HG02973 (cell line): ENCODE measurements at regions not wholly inside any gene's neighbourhood (a gene's known extent, or its start where the extent isn't known, plus 50 kb on each side); places are given as distances from the start of the nearest gene placed in this dataset.

Source experiments
- ATAC-seq: cut with Tn5 transposase; IDR thresholded peaks from one replicate; pipeline ENCODE4 v1.9.1; 2021; ENCODE audit warnings: moderate library complexity; ENCODE audit not compliant: unreplicated experiment

DNA sequence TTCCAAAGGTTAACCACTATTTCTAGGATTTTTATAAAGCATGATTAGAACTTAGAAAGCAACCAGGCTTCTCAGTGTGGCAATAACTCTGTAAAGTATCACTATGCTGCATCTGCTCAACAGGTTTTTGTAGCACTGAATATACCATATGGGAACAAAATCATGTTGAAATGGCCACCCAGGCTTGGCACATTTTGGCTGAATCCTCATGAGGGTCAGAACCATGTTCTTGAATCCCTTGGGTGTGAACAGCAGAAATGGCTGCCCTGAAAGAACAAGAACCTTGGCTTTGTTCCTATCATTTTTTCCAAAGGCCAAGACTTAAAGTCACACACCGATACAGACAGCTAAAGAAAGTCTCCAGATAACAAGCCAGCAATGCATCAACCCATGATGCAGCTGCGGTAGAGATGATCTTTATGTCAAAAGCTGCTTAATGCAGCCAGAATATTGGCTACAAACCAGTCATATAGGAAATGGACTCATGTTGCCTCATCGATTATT lies 283.0 kb upstream of the NOX3 start:
- ATAC-seq: no peak

DNA sequence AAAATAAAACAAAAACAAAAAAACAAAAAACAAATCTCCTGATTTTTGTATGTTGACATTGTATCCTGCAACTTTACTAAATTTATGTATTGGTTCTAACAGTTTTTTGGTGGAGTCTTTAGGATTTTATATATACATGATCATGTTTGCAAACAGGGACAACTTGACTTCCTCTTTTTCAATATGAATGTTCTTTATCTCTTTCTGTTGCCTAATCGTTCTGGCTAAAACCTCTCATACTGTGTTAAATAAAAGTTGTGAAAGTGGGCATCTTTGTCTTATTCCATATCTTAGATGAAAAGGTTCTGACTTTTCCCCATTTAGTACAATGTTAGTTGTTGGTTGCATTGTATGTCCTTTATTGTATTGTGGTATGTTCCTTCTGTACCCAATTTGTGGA lies 261.7 kb upstream of the NOX3 start:
- no peak for ATAC-seq

DNA sequence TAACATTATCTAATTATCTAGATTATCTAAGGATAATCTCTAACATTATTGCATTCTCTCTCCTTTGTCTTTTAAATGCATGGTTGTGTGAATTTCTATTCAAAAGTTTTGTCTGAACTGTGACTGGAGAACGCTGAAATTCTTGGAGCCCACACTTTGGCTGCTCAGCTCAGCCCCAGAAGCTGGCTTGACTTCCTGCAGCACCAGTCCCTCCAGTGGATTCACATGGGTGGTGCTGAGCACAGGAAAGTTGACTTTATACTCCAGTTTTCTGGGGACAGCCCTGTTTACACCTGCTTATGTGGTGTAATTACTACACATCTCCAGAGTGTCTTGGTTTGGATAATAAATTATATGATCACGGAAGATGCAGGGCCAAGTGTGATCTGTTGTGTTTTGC lies 255.1 kb upstream of the NOX3 start:
- no peak for ATAC-seq

DNA sequence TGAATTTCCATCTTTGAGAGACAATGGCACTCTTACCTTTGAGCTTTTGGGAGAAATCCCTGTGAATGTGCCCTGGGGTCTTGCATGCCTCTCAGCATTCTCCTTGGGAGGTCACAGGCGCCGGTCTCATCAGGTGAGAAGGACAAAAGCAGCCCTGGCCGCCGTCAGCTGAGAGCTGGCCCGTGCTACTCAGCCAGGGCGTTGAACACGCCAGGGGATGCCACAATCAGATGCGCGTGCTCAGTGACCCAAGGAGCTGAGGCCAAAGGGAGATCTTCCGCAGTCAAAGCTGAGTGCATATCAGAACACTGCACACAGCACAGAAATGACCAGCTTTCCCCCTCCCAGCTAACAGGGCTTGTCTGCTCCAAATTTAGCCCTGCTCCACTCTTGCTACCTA lies 253.6 kb upstream of the NOX3 start:
- no peak for ATAC-seq

DNA sequence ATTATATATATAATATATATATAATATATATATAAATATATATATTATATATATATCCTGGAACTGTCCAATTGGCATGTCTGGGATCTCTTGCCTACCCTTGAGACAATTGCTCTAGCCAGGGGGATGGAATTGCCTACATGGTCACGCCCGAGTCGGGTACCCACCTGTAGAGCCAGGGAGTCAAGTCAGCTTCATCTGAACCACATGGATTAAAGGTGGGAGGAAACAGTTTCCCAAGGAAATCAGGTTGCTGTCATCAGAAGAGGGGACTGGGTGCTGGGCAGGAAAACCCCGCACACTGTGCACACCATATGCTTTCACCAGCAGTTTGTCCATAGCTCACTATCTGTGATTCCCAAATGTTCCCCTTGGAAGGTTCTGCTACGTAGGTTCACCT lies 252.5 kb upstream of the NOX3 start:
- ATAC-seq: no peak

DNA sequence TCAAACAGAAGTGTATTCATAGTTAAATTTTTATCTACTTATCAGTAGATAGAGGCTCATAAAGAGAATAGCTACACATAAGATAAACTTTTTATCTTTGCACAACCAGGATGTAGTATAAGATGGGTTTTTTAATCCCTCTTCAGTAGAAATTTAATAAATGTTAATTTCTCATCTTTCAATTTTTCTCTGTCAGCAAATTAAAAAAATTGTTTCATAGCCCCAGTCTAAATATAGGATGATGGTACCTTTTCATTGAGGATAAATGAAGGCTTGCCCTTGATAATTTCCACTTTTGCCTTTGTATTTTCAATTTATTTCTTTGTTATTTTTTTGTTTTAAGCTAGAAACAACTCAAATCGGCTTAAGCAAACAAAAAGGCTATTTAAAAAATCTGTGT lies 251.2 kb upstream of the NOX3 start:
- no peak for ATAC-seq

DNA sequence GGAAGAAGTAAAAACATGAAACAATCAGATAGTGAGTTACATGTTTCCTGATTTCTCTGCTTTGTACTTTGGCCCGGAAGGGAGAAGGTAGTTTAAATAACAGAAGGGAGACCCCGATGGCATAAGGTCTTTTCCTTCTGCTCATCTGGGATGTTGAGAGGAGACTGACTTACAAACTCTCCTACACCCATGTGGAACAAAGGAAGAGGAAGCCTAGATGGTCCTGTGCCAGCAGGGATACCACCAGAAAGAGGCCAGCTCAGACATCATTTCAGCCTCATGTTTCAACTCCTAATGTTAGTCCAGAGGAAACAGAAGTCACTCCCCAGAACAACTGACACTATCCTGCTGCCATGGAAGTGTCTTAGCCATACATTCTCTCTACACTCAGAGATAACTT lies 250.7 kb upstream of the NOX3 start:
- no peak for ATAC-seq

DNA sequence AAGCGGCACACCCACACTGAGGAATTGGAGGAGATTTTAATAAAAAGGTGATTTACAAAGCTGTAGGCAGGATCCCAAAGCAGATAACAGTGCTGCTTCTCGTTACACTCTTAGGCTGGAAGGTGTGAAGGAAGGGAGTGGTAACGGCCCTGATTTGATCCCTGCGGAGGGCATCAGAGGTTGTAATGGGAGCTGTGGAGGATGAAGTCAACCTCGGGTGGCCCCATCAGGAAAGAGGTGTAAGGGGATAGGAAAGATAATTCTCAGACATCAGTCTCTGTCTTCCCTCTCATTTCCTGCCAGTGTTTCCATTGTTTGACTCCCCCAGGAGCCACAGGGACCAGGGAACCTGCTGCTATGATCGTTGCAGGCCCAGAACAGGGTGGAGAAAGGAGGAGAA lies 245.7 kb upstream of the NOX3 start:
- no peak for ATAC-seq

DNA sequence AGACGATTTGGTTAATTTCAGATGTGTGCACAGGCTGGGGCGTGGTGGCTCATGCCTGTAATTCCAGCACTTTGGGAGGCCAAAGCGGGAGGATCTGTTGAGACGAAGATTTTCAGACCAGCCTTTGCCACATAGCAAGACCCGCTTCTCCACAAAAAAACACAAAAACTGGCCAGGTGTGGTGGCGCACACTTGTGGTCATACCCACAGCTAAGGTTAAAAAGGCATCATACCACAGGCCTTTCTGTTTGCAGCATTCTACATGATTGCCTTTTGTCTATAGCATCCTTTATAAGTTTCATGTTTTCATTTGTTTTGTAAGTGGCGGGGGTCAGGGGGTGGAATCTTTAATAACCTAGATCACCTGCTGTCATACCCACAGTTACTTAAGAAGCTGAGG lies 239.9 kb upstream of the NOX3 start:
- ATAC-seq: no peak

DNA sequence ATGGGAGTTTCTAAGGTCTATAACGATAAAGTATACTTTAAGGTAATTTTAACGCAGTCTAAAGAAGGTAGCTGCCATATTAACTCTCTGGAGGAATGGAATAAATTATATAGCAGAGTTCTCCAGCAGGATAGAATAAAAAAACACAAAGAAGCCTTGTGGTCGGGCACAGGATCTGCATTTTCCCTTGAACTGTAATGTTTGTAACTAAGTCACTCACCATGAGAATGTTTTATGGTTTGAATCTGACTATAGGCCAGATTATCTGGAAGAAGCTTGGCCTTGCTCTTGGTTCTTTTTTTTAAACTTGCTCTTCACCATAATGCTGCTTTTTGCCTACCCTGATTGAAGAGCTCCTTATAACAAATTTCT lies 238.8 kb upstream of the NOX3 start:
- ATAC-seq: no peak

DNA sequence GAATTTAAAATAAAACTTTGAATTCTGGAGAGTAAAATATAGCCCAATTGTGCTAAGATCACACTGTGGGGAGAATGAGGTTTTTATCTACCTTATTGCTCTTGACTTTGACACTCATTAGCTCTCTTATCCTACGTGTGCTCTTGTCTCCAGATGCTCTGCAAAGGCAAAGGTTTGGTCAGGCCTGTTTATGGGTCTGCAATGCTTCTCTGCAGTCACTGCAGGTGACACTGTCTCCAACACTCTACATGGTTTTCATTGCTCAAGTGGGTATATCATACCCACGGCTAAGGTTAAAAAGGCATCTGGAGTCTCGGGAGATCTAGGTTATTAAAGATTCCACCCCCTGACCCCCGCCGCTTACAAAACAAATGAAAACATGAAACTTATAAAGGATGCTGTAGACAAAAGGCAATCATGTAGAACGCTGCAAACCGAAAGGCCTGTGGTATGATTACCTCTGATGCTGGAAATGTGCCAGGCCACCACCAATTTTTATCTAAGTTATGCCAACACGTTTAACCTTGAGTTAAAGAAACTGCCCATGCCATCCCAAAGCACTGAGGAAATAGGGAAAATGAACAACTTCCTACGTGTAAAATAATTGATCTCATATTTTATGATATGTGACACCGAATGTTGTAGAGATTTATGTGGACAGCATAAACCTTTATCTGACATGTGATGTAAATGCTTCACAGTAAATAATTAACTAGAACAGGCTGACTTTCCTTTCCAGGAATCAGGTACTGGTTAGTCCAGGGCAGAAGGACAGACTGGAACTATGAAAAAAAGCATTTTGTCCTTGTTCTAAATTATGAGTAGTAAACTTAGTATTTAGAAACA lies 238.2 kb upstream of the NOX3 start:
- no peak for ATAC-seq

DNA sequence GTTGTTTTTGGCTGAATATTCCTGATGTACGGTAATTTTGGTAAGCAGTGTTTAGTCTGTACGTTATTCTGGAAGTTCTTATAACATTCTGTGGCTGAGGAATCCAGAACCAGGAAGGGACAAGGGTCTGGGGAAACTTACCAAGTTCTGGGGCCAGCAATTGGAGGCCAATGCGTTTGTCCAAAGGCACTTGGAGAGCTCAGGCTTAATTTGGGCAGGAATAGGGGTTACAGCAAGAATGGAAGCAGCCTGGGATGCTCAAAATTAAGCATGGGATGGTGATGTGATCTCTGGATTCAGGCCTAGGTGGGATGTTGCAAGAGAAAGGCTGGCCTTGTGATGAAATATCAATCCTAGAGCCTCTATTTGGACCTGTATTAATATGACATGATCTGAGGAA lies 235.2 kb upstream of the NOX3 start:
- no peak for ATAC-seq

DNA sequence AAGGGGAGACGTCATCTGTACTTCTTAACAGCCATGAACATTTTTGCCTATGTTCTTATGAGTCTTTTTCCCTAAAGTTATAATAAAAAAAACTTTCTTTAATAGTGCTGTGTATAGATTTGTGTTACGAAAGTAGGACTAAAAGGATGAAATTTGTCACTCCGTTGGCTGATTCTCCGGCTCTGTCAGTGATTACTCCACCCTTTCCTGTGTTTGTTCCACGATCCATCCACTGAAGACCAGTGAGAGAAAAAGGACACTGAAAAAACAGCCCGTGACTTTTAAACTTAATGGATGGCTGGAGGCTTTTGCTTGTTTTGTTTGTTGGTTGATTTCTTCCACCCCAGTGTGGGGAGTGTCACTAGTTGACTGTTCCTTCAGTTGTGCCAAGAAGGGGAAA lies 232.0 kb upstream of the NOX3 start:
- no peak for ATAC-seq

DNA sequence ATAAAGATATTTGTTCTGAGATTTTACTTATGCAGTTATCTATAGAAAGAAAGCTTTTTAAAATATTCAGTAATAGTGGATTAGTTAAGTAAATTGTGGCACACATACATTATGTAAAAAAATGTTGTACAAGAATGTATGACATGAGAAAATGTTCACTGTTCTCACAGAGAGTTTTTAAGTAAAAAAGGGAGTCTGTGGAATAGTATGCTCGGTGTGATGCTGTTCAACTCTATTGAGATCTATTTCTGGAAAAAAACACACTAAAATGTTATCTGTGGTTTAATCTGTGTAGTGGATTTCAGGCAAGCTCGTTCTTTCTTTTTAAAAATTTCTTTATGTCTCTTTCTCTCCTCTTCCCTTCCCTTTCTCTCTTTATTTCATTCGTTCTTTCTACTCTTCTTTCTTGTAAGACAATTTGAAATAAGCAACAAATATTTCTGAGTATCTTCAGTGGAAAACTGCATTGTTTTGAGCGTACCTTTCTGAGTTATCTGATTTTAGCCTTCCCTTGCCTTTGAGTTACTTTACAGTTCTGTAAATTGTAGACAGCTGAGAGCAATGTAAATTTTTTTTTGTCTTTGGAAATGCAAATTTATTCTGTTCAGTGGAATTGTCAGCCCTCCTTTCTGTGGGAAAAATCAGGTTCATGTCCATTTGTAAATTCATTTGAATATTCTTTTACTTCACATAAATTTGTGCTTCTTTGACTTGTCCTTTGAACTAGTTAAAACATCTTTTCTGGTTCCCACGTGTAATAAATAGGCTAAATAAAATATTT lies 229.0 kb upstream of the NOX3 start:
- no peak for ATAC-seq

DNA sequence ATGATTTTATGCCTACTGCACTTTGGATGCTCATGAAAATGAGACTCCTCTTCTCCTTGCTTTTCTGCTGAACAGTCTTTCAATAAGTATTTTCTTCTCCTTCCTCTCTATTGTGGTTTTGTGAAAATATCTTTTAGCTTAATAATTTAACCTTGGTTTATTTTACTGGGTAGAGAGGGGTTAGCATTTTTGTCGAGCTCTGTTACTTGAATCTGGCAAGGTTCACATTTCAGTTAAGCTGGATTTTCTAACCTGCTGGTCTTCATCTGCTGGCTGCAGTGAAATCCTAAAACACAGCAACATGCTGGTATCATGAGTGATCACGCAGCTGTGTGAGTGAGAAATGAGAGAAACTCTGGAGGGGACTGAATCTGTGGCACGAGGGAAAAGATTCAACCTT lies 222.7 kb upstream of the NOX3 start:
- ATAC-seq: no peak

DNA sequence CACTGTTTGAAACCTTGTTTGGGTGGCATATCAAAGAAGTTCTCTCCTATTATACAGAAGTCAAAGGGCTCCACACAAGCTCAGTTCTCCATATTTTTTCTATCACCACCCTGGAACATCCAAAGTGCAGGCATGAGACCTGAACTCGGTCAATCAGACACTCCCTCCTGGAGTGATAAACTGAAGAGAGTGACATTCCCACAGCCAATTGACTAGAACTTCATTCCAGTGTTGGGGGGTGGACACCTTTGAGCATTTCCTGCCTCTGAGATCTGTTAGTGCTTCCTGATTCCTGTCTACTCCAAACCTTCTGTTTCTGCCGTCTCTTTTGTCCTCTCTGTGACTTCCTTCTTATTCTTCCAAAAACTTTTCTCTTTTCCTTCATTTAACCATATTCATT lies 220.7 kb upstream of the NOX3 start:
- ATAC-seq: no peak

DNA sequence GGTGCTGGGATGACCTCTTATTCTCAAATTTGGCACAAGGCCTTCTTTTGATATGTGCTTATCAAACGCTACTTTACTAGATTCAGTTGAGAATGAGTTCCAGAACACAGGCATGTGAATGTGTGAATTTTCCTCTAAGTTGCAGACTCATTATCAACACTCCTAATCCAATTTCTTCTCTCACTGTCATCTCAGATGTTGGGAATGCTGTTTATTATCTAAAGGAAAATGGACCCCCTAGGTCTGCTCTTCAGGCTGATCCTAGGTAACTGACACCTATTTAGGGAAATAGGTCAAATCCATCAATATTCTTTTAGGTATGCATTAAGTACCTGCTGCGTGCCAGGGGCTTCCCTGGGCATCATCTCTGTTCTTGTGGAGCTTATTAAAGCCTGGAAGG lies 215.0 kb upstream of the NOX3 start:
- ATAC-seq: no peak

DNA sequence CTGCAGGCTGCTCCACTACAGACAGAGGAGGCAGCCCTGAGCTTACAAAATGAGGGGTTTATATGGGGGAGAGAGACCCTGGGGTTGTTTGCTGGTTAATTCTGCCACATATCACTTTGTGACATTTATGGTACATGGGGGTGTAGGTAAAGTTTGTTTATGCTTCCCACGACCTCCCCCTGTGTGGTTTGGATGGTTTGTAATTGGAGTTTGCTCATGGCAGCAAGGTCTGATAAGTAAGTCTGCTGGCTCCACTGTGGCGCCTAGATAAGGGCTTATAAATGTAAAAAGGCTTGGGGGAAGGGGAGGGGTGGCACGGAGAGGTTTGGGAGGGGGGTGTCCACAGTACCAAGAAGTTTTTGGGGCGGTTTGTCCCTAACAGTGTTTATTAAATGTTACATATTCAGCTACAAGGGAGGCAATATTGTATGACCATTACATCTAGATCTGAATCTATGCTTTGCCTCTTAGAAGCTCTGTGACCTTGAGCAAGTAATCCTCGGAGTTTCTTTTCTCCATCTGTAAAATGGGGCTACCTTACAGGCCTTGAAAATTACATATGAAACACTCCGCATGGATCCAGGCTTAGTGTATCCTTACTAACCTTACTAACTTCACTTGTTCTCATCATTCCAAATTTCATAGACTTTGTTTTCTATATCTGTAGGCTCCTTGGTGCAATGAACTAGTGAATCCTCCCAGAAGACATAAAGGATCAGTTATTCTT lies 204.8 kb upstream of the NOX3 start:
- ATAC-seq: no peak

DNA sequence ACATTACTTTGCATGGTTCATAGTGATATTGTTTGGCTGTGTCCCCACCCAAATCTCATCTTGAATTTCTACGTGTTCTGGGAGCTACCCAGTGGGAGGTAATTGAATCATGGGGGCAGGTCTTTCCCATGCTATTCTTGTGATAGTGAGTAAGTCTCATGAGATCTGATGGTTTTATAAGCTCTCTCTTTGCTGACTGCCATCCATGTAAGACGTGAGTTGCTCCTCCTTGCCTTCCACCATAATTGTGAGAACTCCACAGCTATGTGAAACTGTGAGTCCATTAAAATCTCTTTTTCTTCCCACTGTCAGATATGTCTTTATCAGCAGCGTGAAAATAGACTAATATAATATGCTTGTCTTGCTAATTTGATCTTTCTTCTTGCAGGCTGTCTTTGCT lies 200.4 kb upstream of the NOX3 start:
- no peak for ATAC-seq

DNA sequence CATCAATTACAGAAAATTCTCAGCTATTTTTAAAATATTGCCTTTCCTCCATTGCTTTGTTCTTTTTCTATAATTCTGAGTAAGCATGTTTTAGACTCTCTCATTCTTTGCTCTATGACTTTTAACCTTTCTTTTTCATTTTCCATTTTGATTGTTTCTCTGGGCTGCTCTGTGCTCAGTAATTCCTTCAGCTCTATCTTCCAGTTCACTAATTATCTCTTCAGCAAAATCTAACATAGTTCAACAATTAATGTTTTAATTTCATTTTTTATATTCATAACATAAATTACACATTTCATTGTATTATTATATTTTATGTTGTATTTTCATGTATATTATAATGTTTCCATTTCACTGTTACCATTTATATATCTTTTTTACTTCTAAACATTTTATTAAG lies 198.8 kb upstream of the NOX3 start:
- ATAC-seq: no peak

DNA sequence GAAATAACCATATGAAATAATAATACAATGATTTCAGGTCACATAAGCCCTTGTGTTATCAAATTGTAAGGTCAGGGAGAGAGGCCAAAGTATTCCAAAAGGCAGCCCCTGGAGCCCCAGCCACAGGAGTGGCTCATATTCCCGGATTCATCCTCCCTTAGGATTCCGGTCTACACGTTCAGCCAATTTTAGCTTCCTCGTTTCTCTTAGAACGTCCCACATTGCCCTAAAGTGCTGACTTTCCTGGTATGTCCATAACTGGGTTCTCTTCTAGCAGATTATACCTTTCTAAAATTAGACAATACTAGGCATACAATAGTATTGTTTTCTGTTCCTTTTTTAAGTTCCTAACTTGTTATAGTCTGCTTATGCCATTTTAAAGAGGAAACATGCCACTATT lies 192.7 kb upstream of the NOX3 start:
- no peak for ATAC-seq

DNA sequence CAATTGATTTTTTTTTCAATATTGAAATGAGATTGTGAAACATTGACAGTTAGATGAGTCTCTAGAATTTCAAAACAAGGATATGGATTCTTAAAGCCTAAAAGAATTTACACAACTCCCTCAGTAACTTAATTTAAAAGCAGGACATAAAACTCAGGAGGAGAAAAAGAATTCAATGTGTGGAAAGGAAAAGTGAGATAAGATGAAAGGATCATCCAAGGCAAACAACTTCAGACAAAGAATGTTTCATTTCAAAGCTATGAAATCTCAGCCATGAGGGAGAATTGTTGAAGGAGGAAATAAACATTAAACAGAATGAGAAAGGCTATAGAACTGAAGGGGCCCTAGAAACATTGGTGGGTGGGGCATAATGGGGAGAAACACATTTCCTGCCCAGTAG lies 191.7 kb upstream of the NOX3 start:
- ATAC-seq: no peak
